ENCODE measurements at regions not wholly inside any gene's neighbourhood (a gene's known extent, or its start where the extent isn't known, plus 50 kb on each side); places are given as distances from the start of the nearest gene placed in this dataset.
"Not testable (repeated sequence)": the region's sequence is repeated elsewhere in the genome, so short reads cannot be mapped to it uniquely, and the experiment has no call there.

- DNase-seq = no peak
Observed at GRCh38 chr13:60214213-60215055, 50.7 kb upstream of the DIAPH3 start.

- no peak for DNase-seq
Observed at GRCh38 chr13:60220072-60220471, 56.3 kb upstream of the DIAPH3 start.

GRCh38 chr13:60221581-60221980 is 57.9 kb upstream of the DIAPH3 start:
- DNase-seq = no peak

GRCh38 chr13:60226507-60226906 is 62.8 kb upstream of the DIAPH3 start:
- DNase-seq = no peak

- DNase-seq = no peak
Observed at GRCh38 chr13:60227158-60227557, 63.4 kb upstream of the DIAPH3 start.

GRCh38 chr13:60229708-60230272 is 66.1 kb upstream of the DIAPH3 start:
- no peak for DNase-seq

GRCh38 chr13:60230593-60230992 is 66.9 kb upstream of the DIAPH3 start:
- DNase-seq = no peak

- no peak for DNase-seq
Observed at GRCh38 chr13:60242043-60242595, 78.4 kb upstream of the DIAPH3 start.

- no peak for DNase-seq
Observed at GRCh38 chr13:60244381-60244780, 80.7 kb upstream of the DIAPH3 start.

GRCh38 chr13:60251419-60251818 is 87.7 kb upstream of the DIAPH3 start:
- DNase-seq = not testable (repeated sequence)

- DNase-seq = no peak
Observed at GRCh38 chr13:60258349-60258748, 94.6 kb upstream of the DIAPH3 start.

- DNase-seq = no peak
Observed at GRCh38 chr13:60260440-60260839, 96.7 kb upstream of the DIAPH3 start.

GRCh38 chr13:60261432-60262351 is 98.0 kb upstream of the DIAPH3 start:
- DNase-seq = no peak

- no peak for DNase-seq
Observed at GRCh38 chr13:60265566-60265965, 101.8 kb upstream of the DIAPH3 start.

GRCh38 chr13:60267498-60268202 is 103.9 kb upstream of the DIAPH3 start:
- no peak for DNase-seq

- DNase-seq = no peak
Observed at GRCh38 chr13:60268203-60268555, 104.5 kb upstream of the DIAPH3 start.

- DNase-seq = no peak
Observed at GRCh38 chr13:60273971-60274527, 110.3 kb upstream of the DIAPH3 start.

GRCh38 chr13:60274655-60275054 is 110.9 kb upstream of the DIAPH3 start:
- DNase-seq = no peak

- DNase-seq = no peak
Observed at GRCh38 chr13:60275208-60275607, 111.5 kb upstream of the DIAPH3 start.

- not testable (repeated sequence) for DNase-seq
Observed at GRCh38 chr13:60280524-60280923, 116.5 kb upstream of the TDRD3 start.

- DNase-seq = no peak
Observed at GRCh38 chr13:60282186-60282585, 114.8 kb upstream of the TDRD3 start.

- DNase-seq = no peak
Observed at GRCh38 chr13:60282708-60283107, 114.3 kb upstream of the TDRD3 start.

Data from hippocampal formation (tissue), 2 donors.